ENCODE measurements at regions not wholly inside any gene's neighbourhood (a gene's known extent, or its start where the extent isn't known, plus 50 kb on each side); places are given as distances from the start of the nearest gene placed in this dataset.

DNA sequence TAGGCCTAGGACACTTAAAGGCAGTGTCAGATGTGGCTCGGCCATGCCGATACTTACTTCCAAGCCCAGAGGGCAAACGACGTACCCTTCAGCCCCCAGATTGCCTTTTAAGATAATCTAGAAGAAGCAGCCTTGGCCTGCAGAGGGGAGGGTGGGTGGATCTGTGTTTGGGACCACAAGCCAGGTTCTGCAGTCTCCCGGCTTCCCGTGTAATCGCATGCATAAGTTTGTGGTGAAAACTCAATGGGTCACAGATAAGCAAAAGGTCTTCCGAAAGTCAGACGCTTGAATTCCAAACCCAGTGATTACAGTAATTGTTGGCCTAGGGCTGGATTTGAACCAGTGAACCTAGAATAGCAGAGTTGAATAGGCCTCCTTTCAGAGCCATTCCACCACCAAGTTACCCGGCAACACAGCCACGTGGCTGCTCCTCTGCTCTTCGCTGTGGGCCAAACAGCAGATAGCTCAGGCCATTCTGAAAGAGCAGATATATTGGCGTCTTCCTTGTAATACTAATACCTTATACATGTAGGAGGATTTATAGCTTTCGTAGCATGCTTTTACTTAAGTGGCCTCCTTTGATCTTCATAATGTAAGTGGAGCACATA, 170.8 kb upstream of the CADM1 start:
- no peaks in the 10 kb centered on the region for H3K4me1 ChIP-seq (replicated peaks)
- 92% methylated on average over 14 of the region's 14 CpGs for WGBS
- no peak overlapping the region for H3K4me3 ChIP-seq
- intact Hi-C loops (cut with DNase I): no loop called here
- no peaks in the 10 kb centered on the region for H3K9me3 ChIP-seq
- DNase-seq (ENCODE audit: low spot score): no peak
- no peaks in the 10 kb centered on the region for H3K36me3 ChIP-seq
- TF ChIP-seq POLR2AphosphoS5 (IDR thresholded peaks at IDR 0.05) (no peak), POLR2A (IDR thresholded peaks at IDR 0.05) (no peak)
- TF ChIP-seq, protein P1, sequence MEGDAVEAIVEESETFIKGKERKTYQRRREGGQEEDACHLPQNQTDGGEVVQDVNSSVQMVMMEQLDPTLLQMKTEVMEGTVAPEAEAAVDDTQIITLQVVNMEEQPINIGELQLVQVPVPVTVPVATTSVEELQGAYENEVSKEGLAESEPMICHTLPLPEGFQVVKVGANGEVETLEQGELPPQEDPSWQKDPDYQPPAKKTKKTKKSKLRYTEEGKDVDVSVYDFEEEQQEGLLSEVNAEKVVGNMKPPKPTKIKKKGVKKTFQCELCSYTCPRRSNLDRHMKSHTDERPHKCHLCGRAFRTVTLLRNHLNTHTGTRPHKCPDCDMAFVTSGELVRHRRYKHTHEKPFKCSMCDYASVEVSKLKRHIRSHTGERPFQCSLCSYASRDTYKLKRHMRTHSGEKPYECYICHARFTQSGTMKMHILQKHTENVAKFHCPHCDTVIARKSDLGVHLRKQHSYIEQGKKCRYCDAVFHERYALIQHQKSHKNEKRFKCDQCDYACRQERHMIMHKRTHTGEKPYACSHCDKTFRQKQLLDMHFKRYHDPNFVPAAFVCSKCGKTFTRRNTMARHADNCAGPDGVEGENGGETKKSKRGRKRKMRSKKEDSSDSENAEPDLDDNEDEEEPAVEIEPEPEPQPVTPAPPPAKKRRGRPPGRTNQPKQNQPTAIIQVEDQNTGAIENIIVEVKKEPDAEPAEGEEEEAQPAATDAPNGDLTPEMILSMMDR (IDR thresholded peaks at IDR 0.05): no peak
- no peak overlapping the region for H3K27ac ChIP-seq
- H3K27me3 ChIP-seq (replicated peaks; ENCODE audit: insufficient read depth): no peaks in the 10 kb centered on the region

DNA sequence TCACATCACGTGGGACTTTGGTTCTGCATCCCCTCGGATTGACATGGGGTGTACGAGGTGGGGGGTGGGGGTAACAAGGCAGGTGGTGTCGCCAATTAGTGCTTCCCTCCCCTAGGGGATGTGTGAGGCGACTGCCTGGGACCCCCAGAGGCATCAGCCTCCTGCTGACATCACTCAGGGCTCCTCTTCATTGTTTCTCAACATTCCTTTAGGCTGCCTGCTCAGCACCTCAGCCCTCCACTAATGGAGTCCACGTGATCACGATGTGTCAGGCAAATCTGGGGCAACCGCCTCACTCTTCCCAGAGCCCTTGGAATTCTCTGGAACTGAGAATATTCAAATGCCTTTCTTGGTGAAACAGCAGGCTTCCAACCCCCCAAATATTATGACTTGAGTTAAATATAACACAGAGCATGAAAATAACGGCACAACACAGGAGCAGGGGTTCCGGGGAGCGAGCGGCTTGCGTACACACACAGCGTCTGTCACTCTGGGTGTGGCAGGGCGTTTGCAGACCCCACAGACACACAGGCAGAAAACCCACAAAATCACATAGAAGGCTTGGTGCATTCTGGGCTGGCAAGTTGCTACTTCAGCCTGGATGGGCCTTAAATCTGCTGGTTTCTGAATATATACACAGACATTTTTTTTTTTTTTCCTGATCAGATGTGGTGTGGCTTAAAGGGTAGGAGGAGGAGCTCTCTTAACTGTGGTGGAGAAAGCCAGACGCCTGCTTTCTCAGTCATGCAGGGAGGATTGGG, 170.1 kb upstream of the CADM1 start:
- H3K4me3 ChIP-seq: no peak overlapping the region
- no peaks in the 10 kb centered on the region for H3K36me3 ChIP-seq
- intact Hi-C loops (cut with DNase I): no loop called here
- no peaks in the 10 kb centered on the region for H3K9me3 ChIP-seq
- TF ChIP-seq, protein P1 (IDR thresholded peaks at IDR 0.05): no peak
- no peak for TF ChIP-seq POLR2A (IDR thresholded peaks at IDR 0.05)
- no peak for TF ChIP-seq POLR2AphosphoS5 (IDR thresholded peaks at IDR 0.05)
- WGBS: 92% methylated on average over 16 of the region's 16 CpGs
- no peaks in the 10 kb centered on the region for H3K27me3 ChIP-seq (replicated peaks; ENCODE audit: insufficient read depth)
- no peak overlapping the region for H3K27ac ChIP-seq
- no peaks in the 10 kb centered on the region for H3K4me1 ChIP-seq (replicated peaks)
- no peak for DNase-seq (ENCODE audit: low spot score)

DNA sequence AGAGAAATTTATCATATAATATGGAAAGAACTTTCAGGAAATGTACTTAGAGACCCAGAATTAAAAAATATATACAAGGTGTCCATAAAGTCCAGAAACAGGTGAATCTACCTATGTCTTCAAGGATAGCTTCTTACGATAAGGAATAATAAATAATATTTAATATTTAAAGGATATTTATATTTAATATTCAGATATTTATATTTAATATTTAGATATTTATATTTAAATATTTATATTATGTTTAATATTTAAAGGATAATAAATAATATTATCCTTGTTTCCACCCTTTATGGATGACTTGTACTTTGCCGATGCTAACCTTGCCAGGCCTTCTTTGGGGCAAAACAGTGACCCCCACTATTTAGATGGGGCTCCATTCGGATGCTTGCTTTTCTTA, 169.5 kb upstream of the CADM1 start:
- 99% methylated on average over 3 of the region's 3 CpGs for WGBS
- intact Hi-C loops (cut with DNase I): no loop called here

DNA sequence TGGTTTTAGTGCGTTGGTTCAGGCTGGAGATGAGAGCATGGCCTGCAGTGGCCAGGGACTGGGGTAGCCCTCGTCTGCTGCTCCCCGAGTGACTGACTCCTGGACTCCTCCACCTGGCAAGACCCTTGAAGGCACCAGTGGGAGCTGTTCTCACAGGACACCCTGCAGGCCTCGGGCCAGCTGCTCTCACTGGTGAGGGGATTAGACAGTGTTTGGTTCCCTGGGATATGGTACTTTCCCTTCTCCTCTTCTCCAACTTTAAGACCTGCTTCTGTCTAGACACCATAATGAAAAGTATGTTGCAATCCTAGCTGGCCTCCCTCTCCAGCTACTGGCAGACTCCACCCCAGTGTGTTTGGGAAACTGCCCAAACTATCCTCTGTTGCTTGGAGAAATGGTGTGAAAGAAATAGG, 168.8 kb upstream of the CADM1 start:
- H3K4me3 ChIP-seq: no peak overlapping the region
- H3K9me3 ChIP-seq: no peaks in the 10 kb centered on the region
- intact Hi-C loops (cut with DNase I): no loop called here
- peak; percentile 67 for DNase-seq (ENCODE audit: low spot score)
- 59% methylated on average over 4 of the region's 4 CpGs for WGBS
- H3K27ac ChIP-seq: no peak overlapping the region
- no peaks in the 10 kb centered on the region for H3K27me3 ChIP-seq (replicated peaks; ENCODE audit: insufficient read depth)
- H3K36me3 ChIP-seq: no peaks in the 10 kb centered on the region
- TF ChIP-seq, protein P1 (IDR thresholded peaks at IDR 0.05): no peak
- TF ChIP-seq POLR2AphosphoS5 (IDR thresholded peaks at IDR 0.05): peak; percentile 43
- H3K4me1 ChIP-seq (replicated peaks): no peaks in the 10 kb centered on the region

More for the DNA sequence above, 169.5 kb upstream of the CADM1 start:
- no peaks in the 10 kb centered on the region for H3K4me1 ChIP-seq (replicated peaks)
- H3K36me3 ChIP-seq: no peaks in the 10 kb centered on the region
- H3K27ac ChIP-seq: no peak overlapping the region
- H3K9me3 ChIP-seq: no peaks in the 10 kb centered on the region
- no peak overlapping the region for H3K4me3 ChIP-seq
- DNase-seq (ENCODE audit: low spot score): no peak
- no peaks in the 10 kb centered on the region for H3K27me3 ChIP-seq (replicated peaks; ENCODE audit: insufficient read depth)
- TF ChIP-seq, protein P1 (IDR thresholded peaks at IDR 0.05): no peak
- TF ChIP-seq POLR2A (IDR thresholded peaks at IDR 0.05) (no peak), POLR2AphosphoS5 (IDR thresholded peaks at IDR 0.05) (no peak)

DNA sequence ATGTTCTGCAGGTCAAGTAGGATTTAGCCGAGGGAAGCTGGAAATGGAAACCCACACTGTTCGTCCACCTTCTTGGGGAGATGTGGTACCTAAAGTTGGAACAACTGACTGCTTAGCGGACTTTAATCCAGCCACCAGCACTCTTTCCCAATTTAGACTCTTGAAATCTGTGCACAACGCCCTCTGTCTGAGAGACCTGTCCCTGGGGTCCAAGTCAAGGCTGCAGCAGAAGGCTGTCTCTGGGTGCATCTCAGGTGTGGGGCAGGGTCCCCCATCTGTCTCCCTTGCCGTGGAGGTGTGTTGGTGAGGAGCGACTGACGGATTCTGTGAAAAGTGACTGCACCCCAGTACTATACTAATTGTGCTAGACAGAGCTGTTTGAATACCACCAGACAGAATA, 168.2 kb upstream of the CADM1 start:
- no peaks in the 10 kb centered on the region for H3K36me3 ChIP-seq
- H3K27ac ChIP-seq: no peak overlapping the region
- H3K4me1 ChIP-seq (replicated peaks): no peaks in the 10 kb centered on the region
- H3K4me3 ChIP-seq: no peak overlapping the region
- DNase-seq (ENCODE audit: low spot score): no peak
- TF ChIP-seq POLR2A (IDR thresholded peaks at IDR 0.05) (no peak), POLR2AphosphoS5 (IDR thresholded peaks at IDR 0.05) (no peak)
- TF ChIP-seq, protein P1 (IDR thresholded peaks at IDR 0.05): no peak
- intact Hi-C loops (cut with DNase I): no loop called here
- H3K9me3 ChIP-seq: no peaks in the 10 kb centered on the region
- no peaks in the 10 kb centered on the region for H3K27me3 ChIP-seq (replicated peaks; ENCODE audit: insufficient read depth)
- WGBS: 94% methylated on average over 7 of the region's 7 CpGs

Data from prostate gland (tissue), 2 donors.